RWPE2 (cell line): ENCODE measurements at regions not wholly inside any gene's neighbourhood (a gene's known extent, or its start where the extent isn't known, plus 50 kb on each side); places are given as distances from the start of the nearest gene placed in this dataset.
"Not testable (repeated sequence)": the region's sequence is repeated elsewhere in the genome, so short reads cannot be mapped to it uniquely, and the experiment has no call there.

Experiments
- ATAC-seq: fragments of 200-7000 bp; cut with Tn5 transposase; 3 replicates; pipeline ENCODE4 v1.9.1; 2021; ENCODE audit warnings: low read depth
- DNase-seq: peaks from one replicate; pipeline ENCODE4 v3.0.0-alpha.2; 2020; ENCODE audit warnings: low spot score
- H3K27ac ChIP-seq: fragments of 450-650 bp; 2 replicates; pipeline ENCODE4 v1.5.1; 2017; ENCODE audit warnings: mild to moderate bottlenecking; ENCODE audit not compliant: poor library complexity, severe bottlenecking
- H3K27me3 ChIP-seq: fragments of 250-450 bp; sonication (Bioruptor Pico); 2 replicates; pipeline ENCODE4 v1.5.1; 2021; ENCODE audit warnings: mild to moderate bottlenecking, moderate library complexity; ENCODE audit not compliant: insufficient read depth, poor library complexity, severe bottlenecking
- H3K36me3 ChIP-seq: fragments of 250-450 bp; sonication (Bioruptor Pico); 2 replicates; pipeline ENCODE4 v1.5.1; 2020; ENCODE audit warnings: low read depth, mild to moderate bottlenecking, moderate library complexity
- H3K4me1 ChIP-seq: fragments of 250-450 bp; sonication (Bioruptor Pico); 2 replicates; pipeline ENCODE4 v1.5.1; 2021; ENCODE audit warnings: mild to moderate bottlenecking, moderate library complexity; ENCODE audit not compliant: insufficient read depth, poor library complexity, severe bottlenecking
- H3K4me3 ChIP-seq: fragments of 250-450 bp; sonication (Bioruptor Pico); 2 replicates; pipeline ENCODE4 v1.5.1; 2021; ENCODE audit warnings: mild to moderate bottlenecking, moderate library complexity; ENCODE audit not compliant: severe bottlenecking
- H3K9me3 ChIP-seq: fragments of 250-450 bp; sonication (Bioruptor Pico); 2 replicates; pipeline ENCODE4 v1.5.1; 2021; ENCODE audit warnings: mild to moderate bottlenecking, moderate library complexity; ENCODE audit not compliant: severe bottlenecking
- TF ChIP-seq, protein P1 (sequence below): fragments of 450-650 bp; IDR thresholded peaks from one replicate; pipeline ENCODE4 v1.5.1; 2017; ENCODE audit warnings: mild to moderate bottlenecking, moderate library complexity; ENCODE audit not compliant: poor library complexity, severe bottlenecking

DNA sequence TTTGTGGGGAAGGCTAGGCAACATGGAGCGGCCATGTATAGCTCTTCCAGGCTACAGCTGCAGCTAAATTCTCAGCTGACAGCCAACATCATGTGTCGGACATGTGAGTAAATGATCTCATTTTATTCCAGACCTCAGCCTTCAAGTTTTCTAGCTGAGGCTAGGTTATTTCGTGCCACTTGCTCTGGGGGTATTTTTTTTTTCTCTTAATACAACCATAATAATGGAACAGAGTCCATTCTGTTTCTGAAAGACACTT, 573.5 kb downstream of the CD109 start:
- no peak for DNase-seq

DNA sequence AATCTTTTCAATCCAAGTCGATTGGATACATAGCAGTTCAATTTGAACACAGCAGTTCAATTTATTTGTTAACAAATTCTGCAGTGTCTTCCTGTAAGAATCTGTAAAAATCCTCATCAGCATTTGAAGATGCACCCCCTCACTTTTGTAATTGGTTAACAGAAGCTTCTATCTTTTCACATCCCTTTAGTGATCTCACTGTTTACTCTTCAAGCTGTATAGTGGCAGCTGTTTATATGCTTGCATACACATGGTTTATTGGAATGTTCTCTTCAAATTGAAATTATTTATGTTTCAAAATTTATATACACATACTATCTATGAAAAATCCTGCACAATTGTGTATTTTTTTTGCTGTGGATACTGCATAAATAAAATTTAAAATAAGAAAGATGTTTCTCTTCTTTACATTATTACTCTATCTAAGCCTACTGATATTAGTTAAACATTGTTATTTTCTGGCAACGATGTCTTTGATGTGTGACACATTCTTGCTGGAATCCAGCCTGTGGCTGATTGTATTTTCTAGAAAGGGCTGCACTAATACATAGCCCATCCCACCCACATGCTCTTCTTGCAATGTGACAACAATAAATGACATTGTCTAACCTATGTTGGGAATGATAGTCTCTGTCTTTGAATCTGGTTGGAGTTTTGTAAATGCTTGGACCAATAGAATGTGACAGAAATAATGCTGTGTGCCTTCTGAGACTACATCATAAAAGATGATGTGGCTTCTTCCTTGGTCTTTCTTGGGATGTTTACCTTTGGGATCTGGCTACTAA, 573.0 kb downstream of the CD109 start:
- TF ChIP-seq, protein P1, sequence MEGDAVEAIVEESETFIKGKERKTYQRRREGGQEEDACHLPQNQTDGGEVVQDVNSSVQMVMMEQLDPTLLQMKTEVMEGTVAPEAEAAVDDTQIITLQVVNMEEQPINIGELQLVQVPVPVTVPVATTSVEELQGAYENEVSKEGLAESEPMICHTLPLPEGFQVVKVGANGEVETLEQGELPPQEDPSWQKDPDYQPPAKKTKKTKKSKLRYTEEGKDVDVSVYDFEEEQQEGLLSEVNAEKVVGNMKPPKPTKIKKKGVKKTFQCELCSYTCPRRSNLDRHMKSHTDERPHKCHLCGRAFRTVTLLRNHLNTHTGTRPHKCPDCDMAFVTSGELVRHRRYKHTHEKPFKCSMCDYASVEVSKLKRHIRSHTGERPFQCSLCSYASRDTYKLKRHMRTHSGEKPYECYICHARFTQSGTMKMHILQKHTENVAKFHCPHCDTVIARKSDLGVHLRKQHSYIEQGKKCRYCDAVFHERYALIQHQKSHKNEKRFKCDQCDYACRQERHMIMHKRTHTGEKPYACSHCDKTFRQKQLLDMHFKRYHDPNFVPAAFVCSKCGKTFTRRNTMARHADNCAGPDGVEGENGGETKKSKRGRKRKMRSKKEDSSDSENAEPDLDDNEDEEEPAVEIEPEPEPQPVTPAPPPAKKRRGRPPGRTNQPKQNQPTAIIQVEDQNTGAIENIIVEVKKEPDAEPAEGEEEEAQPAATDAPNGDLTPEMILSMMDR: no peak
- H3K36me3 ChIP-seq: no peaks in the 10 kb centered on the region
- no peak overlapping the region for H3K4me3 ChIP-seq
- DNase-seq: no peak
- ATAC-seq: no peak
- no peak overlapping the region for H3K27ac ChIP-seq
- H3K4me1 ChIP-seq: no peaks in the 10 kb centered on the region
- no peaks in the 10 kb centered on the region for H3K9me3 ChIP-seq
- no peaks in the 10 kb centered on the region for H3K27me3 ChIP-seq

More for the DNA sequence above, 573.5 kb downstream of the CD109 start:
- TF ChIP-seq, protein P1: no peak
- no peak for ATAC-seq
- Histone ChIP-seq H3K9me3 (no peaks in the 10 kb centered on the region), H3K36me3 (no peaks in the 10 kb centered on the region), H3K4me3 (no peak overlapping the region), H3K27ac (no peak overlapping the region), H3K27me3 (no peaks in the 10 kb centered on the region), H3K4me1 (no peaks in the 10 kb centered on the region)

DNA sequence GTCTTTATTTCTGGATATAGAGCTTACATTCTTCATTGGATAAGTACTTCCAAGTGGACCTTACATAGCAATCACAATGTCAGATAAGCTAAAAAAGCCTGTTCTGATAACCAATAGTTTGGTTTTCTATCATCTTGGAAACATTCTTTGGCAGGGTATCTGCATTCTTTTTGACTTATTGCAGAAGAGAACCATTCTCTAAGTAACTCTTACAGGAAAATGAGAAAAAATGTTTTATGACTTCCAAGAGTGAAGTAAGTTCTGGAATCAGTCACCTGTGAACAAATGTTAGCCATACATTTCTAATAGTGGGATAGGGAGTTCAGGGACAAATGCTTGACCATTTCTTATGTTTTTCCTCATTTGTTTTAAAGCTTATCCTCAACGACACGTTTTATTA, 564.0 kb downstream of the CD109 start:
- Histone ChIP-seq H3K4me3 (no peak overlapping the region), H3K9me3 (no peaks in the 10 kb centered on the region), H3K27me3 (no peaks in the 10 kb centered on the region), H3K4me1 (no peaks in the 10 kb centered on the region), H3K27ac (no peak overlapping the region), H3K36me3 (no peaks in the 10 kb centered on the region)
- DNase-seq (no peak), ATAC-seq (no peak)
- TF ChIP-seq, protein P1: no peak

DNA sequence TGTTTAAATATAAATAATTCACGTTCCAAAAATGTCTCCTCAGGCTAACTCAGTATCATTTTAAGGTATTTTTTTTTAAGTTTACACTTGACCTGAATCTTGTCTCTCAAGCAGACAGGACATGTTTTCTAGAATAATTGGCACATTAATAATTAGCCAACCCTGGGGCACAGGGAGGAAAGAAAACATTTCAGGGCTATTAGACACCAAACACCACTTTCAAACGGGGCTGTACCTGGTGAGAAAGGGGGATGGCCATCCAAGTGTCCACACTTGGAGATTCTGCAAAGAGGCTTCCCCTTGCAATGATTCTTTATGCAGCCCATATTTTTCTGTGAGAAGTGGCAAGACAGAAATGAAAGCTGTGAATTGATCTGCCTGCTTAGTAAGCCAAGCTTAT, 560.8 kb downstream of the CD109 start:
- DNase-seq: no peak
- no peaks in the 10 kb centered on the region for H3K36me3 ChIP-seq
- H3K27ac ChIP-seq: no peak overlapping the region
- no peak for ATAC-seq
- no peak overlapping the region for H3K4me3 ChIP-seq
- H3K4me1 ChIP-seq: no peaks in the 10 kb centered on the region
- TF ChIP-seq, protein P1: no peak
- no peaks in the 10 kb centered on the region for H3K27me3 ChIP-seq
- H3K9me3 ChIP-seq: no peaks in the 10 kb centered on the region

DNA sequence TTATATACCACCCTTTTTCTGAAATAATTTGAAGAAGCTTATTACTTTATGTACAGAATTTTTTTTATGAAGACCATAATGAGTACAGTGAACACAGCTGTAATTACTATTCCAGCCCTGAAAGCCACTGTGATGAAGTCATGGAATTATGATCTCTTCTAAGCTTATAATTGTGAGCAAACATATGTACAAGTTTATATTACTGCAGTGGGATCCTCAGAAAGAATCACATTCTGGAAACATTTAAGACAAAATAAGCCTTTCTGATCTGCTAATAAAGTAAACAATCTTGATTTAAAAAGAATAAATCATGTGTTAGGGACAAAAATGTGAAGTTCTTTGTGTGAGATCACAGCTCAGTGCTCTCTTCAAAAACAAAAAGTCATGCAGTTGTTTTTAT, 560.4 kb downstream of the CD109 start:
- DNase-seq: no peak
- H3K36me3 ChIP-seq: no peaks in the 10 kb centered on the region
- TF ChIP-seq, protein P1: no peak
- ATAC-seq: no peak
- no peaks in the 10 kb centered on the region for H3K4me1 ChIP-seq
- H3K4me3 ChIP-seq: no peak overlapping the region
- no peak overlapping the region for H3K27ac ChIP-seq
- no peaks in the 10 kb centered on the region for H3K9me3 ChIP-seq
- H3K27me3 ChIP-seq: no peaks in the 10 kb centered on the region

DNA sequence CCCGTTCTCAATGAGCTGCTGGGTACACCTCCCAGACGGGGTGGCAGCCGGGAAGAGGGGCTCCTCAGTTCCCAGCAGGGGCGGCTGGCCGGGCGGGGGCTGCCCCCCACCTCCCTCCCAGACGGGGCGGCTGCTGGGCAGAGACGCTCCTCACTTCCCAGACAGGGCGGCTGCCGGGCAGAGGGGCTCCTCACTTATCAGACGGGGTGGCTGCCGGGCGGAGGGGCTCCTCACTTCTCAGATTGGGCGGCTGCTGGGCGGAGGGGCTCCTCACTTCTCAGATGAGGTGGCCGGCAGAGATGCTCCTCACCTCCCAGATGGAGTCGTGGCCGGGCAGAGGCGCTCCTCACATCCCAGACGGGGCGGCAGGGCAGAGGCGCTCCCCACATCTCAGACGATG, 559.0 kb downstream of the CD109 start:
- not testable (repeated sequence) for H3K4me1 ChIP-seq, H3K27ac ChIP-seq, H3K36me3 ChIP-seq, H3K27me3 ChIP-seq, H3K4me3 ChIP-seq, H3K9me3 ChIP-seq, ATAC-seq, DNase-seq

DNA sequence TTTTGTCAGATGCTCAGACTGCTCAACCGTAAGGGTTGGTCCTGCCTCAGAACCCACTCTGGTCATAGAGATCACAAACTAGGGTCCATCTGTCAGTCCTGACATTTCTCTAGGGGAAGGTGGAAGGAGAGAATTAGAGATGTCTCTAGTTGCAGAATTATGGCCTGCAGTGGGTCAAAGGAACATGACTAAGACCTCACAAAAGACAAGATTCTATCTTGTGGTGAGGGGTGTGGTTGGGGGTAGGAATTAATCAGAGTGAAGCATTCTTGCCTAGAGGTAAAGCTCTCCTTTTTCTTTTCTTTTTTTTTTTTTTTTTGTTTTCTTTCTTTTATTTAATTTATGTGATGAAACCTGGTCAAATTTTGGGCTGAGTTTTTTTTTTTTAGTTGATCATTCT, 558.1 kb downstream of the CD109 start:
- not testable (repeated sequence) for H3K9me3 ChIP-seq, DNase-seq, ATAC-seq, H3K4me3 ChIP-seq, H3K4me1 ChIP-seq, H3K27ac ChIP-seq, H3K36me3 ChIP-seq, H3K27me3 ChIP-seq
